HEK293T (cell line): ENCODE measurements at regions not wholly inside any gene's neighbourhood (a gene's known extent, or its start where the extent isn't known, plus 50 kb on each side); places are given as distances from the start of the nearest gene placed in this dataset.

Source experiments
- CTCF ChIA-PET: fragments of 350-600 bp; formaldehyde crosslinking; extraction: SDS; loops from one replicate; lab custom pipeline; 2021; ENCODE audit warnings: antibody characterized with exemption, inconsistent platforms; lab: Yijun Ruan, JAX
- POLR2A ChIA-PET: fragments of 350-600 bp; formaldehyde crosslinking; extraction: SDS; loops from one replicate; lab custom pipeline; 2020; ENCODE audit warnings: antibody characterized with exemption, inconsistent platforms; lab: Yijun Ruan, JAX
- DNase-seq: peaks from one replicate; pipeline ENCODE4 v3.0.0; 2012; ENCODE audit warnings: mixed read lengths; ENCODE audit errors: extremely low spot score
- ARNT ChIP-seq: fragments of 450-650 bp; IDR thresholded peaks from 2 replicates; pipeline ENCODE4 v1.6.1; 2017; ENCODE audit warnings: mild to moderate bottlenecking
- BHLHE40 ChIP-seq: fragments of 450-650 bp; IDR thresholded peaks from 2 replicates; pipeline ENCODE4 v1.6.1; 2016; ENCODE audit warnings: mild to moderate bottlenecking, moderate library complexity, borderline replicate concordance
- CTBP1 ChIP-seq: fragments of 450-650 bp; IDR thresholded peaks from 2 replicates; pipeline ENCODE4 v1.6.1; 2016; ENCODE audit warnings: borderline replicate concordance
- ELF4 ChIP-seq: fragments of 450-650 bp; IDR thresholded peaks from 2 replicates; pipeline ENCODE4 v1.6.1; 2017; ENCODE audit warnings: antibody characterized with exemption
- FOXA1 ChIP-seq: fragments of 450-650 bp; IDR thresholded peaks from 2 replicates; pipeline ENCODE4 v1.6.1; 2016; ENCODE audit warnings: mild to moderate bottlenecking
- FOXK2 ChIP-seq: fragments of 450-650 bp; IDR thresholded peaks from 2 replicates; pipeline ENCODE4 v1.6.1; 2016; ENCODE audit warnings: mild to moderate bottlenecking
- FOXM1 ChIP-seq: fragments of 450-650 bp; IDR thresholded peaks from 2 replicates; pipeline ENCODE4 v1.6.1; 2017; ENCODE audit warnings: mild to moderate bottlenecking, borderline replicate concordance
- HDGF ChIP-seq: fragments of 450-650 bp; IDR thresholded peaks from 2 replicates; pipeline ENCODE4 v1.6.1; 2017; ENCODE audit warnings: antibody characterized with exemption, borderline replicate concordance
- L3MBTL2 ChIP-seq: fragments of 450-650 bp; conservative IDR thresholded peaks from 2 replicates; pipeline ENCODE4 v1.6.1; 2016; ENCODE audit warnings: mild to moderate bottlenecking
- LEF1 ChIP-seq: fragments of 450-650 bp; IDR thresholded peaks from 2 replicates; pipeline ENCODE4 v1.6.1; 2017; ENCODE audit warnings: mild to moderate bottlenecking, borderline replicate concordance
- NFRKB ChIP-seq: fragments of 450-650 bp; IDR thresholded peaks from 2 replicates; pipeline ENCODE4 v1.6.1; 2016; ENCODE audit warnings: mild to moderate bottlenecking, moderate library complexity
- SP1 ChIP-seq: fragments of 450-650 bp; IDR thresholded peaks from 2 replicates; pipeline ENCODE4 v1.6.1; 2017
- SUZ12 ChIP-seq: fragments of 450-650 bp; IDR thresholded peaks from 2 replicates; pipeline ENCODE4 v1.6.1; 2016; ENCODE audit warnings: mild to moderate bottlenecking
- TARDBP ChIP-seq: fragments of 450-650 bp; IDR thresholded peaks from 2 replicates; pipeline ENCODE4 v1.6.1; 2016
- ZNF384 ChIP-seq: fragments of 450-650 bp; IDR thresholded peaks from 2 replicates; pipeline ENCODE4 v1.6.1; 2016
- TF ChIP-seq, protein P1 (sequence below): fragments of 450-650 bp; IDR thresholded peaks from 2 replicates; pipeline ENCODE4 v1.6.1; 2016

DNA sequence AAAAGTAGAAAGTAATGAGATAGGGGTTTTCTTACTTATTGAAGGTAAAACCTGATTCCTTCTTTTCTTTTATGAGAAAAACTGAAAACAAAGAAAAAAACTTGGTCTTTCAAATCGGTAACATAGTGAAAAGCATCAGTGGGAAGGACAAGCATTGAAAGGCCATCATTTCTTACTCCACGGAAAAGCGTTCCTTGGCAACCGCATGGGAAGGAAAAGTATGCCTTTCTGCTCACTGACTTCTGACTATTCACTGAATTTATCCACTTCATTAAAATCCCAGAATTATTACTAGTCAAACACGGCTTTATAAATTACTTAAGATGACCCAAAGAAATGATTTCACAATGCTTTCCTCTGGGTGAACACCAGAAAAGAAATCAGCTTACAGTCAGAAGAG, 646.7 kb downstream of the TLL1 start:
- ChIA-PET CTCF (no interaction called here), POLR2A (no interaction called here)
- TF ChIP-seq CTBP1 (no peak), BHLHE40 (no peak), L3MBTL2 (no peak), ARNT (no peak), TARDBP (no peak), FOXA1 (no peak), SP1 (no peak), LEF1 (no peak), HDGF (no peak), SUZ12 (no peak), FOXM1 (no peak), NFRKB (no peak), ELF4 (no peak), ZNF384 (no peak), FOXK2 (no peak)
- TF ChIP-seq, protein P1, sequence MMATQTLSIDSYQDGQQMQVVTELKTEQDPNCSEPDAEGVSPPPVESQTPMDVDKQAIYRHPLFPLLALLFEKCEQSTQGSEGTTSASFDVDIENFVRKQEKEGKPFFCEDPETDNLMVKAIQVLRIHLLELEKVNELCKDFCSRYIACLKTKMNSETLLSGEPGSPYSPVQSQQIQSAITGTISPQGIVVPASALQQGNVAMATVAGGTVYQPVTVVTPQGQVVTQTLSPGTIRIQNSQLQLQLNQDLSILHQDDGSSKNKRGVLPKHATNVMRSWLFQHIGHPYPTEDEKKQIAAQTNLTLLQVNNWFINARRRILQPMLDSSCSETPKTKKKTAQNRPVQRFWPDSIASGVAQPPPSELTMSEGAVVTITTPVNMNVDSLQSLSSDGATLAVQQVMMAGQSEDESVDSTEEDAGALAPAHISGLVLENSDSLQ: no peak
- DNase-seq: no peak

DNA sequence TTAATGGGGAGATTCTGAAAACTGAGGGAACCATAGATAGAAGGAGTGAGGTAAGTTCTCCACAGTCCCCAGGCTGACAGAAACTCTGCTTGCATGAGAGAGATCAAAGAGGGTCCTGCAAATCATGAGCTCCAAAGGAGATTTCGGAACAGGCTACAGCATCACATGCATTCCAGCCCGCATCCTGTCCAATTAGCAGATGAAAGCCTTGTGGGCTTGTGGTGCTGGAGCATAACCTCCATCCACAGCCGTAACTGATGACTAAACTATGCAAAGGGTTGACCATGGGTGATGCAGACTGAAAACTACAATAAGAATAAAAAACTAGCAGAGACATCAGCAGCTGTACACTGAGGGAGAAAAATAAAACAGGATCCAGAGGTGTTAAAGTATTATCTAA, 654.5 kb downstream of the TLL1 start:
- ChIA-PET POLR2A (no interaction called here), CTCF (no interaction called here)
- DNase-seq: no peak
- no peak for TF ChIP-seq BHLHE40
- no peak for TF ChIP-seq ZNF384
- TF ChIP-seq L3MBTL2: no peak
- no peak for TF ChIP-seq HDGF
- no peak for TF ChIP-seq TARDBP
- TF ChIP-seq FOXA1: no peak
- no peak for TF ChIP-seq ELF4
- TF ChIP-seq, protein P1: no peak
- no peak for TF ChIP-seq SUZ12
- no peak for TF ChIP-seq SP1
- TF ChIP-seq FOXM1: no peak
- TF ChIP-seq NFRKB: no peak
- TF ChIP-seq LEF1: no peak
- no peak for TF ChIP-seq CTBP1
- no peak for TF ChIP-seq ARNT
- no peak for TF ChIP-seq FOXK2

DNA sequence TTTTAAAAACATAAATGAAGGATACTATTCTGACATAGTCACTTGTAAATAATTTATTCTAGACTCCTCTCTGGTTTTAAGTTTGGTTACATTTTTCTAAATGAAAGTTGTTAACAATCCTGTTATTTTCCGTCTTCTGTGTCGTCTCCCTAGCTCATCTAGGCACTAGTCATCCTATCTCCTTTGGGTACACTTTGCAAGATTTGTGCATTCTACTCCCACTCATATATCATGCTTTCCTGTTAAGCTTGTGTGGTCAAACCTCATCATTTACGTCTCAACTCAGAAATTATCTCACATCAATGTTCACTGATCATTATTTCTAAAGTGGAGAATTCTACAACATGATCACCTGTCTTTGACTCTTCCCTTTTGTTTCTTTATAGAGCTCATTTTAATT, 658.7 kb downstream of the TLL1 start:
- POLR2A ChIA-PET: no interaction called here
- TF ChIP-seq SUZ12 (no peak), TARDBP (no peak), L3MBTL2 (no peak)
- DNase-seq: no peak
- CTCF ChIA-PET: no interaction called here

DNA sequence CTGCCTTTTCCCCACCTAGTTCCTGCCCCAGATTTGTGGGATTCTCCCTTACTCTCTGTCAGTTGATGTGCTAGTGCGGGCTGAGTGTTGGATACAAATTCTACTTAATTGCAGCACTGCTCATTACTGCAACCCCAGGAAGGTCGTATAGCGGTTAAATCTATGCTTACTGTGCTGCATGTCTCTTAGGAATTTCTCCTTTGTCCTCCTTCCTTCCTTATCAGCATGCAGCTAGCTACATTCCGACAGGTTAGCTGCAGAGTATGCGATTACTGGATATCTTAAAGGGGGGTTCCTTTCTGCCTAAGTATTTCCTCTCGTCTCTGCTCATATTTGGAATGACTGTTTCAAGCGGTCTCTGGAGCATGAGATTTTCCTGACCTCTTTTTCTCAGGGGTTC, 662.8 kb downstream of the TLL1 start:
- no peak for DNase-seq
- ChIA-PET CTCF (no interaction called here), POLR2A (no interaction called here)
- TF ChIP-seq L3MBTL2 (no peak), TARDBP (no peak), FOXA1 (no peak), BHLHE40 (no peak), HDGF (no peak), LEF1 (no peak), NFRKB (no peak), ARNT (no peak), SUZ12 (no peak), FOXK2 (no peak), ZNF384 (no peak), CTBP1 (no peak), ELF4 (no peak)
- TF ChIP-seq, protein P1: no peak

DNA sequence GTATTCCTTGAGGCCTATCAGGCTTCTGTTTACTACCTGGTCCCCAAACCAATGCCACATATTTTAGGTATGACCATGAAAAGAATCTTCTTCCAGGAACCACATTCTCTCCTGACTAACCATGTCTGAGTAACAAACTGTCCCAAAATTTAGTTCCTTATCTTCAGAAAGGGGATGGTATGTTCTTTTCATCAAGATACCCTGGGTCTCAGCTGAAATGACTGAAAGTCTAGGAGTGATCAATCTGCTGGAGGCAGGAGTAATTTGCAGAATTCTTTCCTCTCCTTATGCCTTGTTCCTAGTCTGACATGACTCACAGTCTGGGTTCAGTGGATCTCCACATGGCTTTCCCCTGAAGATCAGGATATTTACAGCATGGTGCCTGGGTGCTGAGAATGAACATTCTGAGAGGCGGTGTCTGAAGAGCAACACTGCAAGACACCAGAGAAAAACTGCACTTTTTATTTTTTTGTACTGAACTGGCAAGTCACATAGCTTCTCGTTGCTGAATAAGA, 665.5 kb downstream of the TLL1 start:
- no peak for DNase-seq
- CTCF ChIA-PET: no interaction called here
- TF ChIP-seq ARNT: no peak
- no peak for TF ChIP-seq LEF1
- no peak for TF ChIP-seq CTBP1
- no peak for TF ChIP-seq SP1
- TF ChIP-seq HDGF: no peak
- TF ChIP-seq FOXM1: no peak
- TF ChIP-seq, protein P1: no peak
- TF ChIP-seq ZNF384: no peak
- TF ChIP-seq FOXA1: no peak
- no peak for TF ChIP-seq NFRKB
- no peak for TF ChIP-seq FOXK2
- no peak for TF ChIP-seq BHLHE40
- TF ChIP-seq ELF4: no peak
- no peak for TF ChIP-seq SUZ12
- no peak for TF ChIP-seq TARDBP
- TF ChIP-seq L3MBTL2: no peak
- POLR2A ChIA-PET: no interaction called here

DNA sequence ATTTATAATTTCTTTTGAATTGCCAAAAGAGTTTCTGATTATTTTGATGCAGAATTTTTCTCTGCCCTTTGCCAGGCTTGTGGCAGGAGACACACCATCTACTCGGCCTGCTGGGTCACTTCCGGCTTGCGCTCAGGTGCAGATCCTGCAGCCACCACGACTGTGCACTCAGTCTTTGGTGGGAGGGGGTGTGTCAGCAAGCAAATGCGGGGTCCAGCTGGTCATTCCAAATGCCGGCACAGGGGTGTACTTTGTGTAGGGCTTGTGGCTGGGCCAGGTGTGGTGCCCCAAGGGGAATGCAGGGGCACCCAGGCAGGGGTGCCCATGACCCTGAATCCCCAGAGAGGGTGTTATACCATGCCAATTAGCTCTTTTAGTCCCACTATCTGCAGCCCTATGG, 673.0 kb downstream of the TLL1 start:
- TF ChIP-seq ZNF384 (no peak), BHLHE40 (no peak), HDGF (no peak), FOXA1 (no peak), ARNT (no peak), FOXK2 (no peak), FOXM1 (no peak)
- CTCF ChIA-PET: no interaction called here
- POLR2A ChIA-PET: no interaction called here
- DNase-seq: no peak
